HG02759 (cell line): ENCODE measurements at regions not wholly inside any gene's neighbourhood (a gene's known extent, or its start where the extent isn't known, plus 50 kb on each side); places are given as distances from the start of the nearest gene placed in this dataset.
"Not testable (repeated sequence)": the region's sequence is repeated elsewhere in the genome, so short reads cannot be mapped to it uniquely, and the experiment has no call there.

Experiments
- ATAC-seq: cut with Tn5 transposase; IDR thresholded peaks from one replicate; pipeline ENCODE4 v1.9.1; 2021; ENCODE audit warnings: mild to moderate bottlenecking, moderate library complexity; ENCODE audit not compliant: unreplicated experiment

DNA sequence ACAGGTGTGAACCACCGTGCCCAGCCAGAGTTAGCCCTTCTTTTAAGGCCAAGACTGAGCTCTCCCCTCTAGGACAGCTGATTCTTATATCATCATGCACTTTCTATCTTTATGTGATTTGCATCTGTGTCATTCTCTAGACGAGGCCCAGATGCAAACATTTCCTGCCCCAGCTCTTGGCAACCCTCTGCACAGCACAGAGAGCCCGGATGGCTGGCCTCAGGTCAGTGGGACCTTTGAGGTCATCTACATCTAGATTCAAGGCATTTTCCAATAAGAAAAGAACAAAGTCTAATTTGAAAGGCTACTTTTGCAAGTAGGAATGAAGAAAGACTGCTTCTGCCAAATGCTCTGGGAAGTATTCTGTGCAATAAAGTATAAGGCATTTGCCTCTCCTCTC, 109.0 kb upstream of the DAB2 start:
- no peak for ATAC-seq

GRCh38 chr5:39532511-39532910, 107.7 kb upstream of the DAB2 start:
- ATAC-seq = no peak

- ATAC-seq = no peak
Measured at GRCh38 chr5:39531306-39531705, 106.5 kb upstream of the DAB2 start.

DNA sequence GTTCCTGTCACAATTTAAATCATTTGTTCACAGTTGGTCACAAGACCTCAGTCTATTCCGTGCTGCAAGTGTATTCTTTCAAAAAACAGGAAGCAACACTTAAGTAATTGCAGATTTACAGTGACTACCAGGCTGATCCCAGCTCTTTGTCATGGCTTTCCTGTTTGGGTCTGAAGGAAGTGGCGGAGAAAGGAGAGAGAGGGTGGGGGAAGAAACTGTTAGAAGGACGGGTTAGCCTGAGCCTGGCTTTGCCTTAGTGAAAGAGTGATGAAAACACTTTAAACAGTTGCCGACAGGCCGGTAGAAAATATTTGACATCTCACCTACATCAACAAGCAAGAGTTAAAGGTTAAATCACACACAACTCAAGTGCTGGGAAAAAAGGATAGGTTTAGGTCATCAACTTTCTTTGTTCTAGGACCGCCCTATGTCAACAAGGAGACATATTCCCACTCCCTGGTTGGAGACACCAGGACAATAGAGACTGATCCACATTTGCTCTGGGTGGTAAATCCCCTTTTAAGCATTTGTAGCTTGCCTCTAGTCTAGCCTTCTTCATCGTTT, 102.2 kb upstream of the DAB2 start:
- ATAC-seq = no peak

DNA sequence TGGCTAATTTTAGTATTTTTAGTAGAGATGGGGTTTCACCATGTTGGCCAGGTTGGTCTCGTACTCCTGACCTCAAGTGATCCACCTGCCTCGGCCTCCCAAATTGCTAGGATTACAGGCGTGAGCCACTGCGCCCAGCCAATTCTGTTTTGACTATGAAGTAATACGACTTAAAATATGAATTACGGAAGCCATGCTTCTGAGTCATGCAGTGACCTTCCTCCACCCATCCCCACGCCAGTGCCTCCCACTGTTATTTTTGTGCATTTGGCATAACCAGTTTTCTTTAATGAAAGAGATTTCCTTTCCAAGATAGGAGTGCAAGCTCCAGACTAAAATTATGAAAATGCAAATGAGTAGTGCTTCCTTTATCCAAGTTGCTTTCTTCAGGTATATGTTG, 101.0 kb upstream of the DAB2 start:
- not testable (repeated sequence) for ATAC-seq

DNA sequence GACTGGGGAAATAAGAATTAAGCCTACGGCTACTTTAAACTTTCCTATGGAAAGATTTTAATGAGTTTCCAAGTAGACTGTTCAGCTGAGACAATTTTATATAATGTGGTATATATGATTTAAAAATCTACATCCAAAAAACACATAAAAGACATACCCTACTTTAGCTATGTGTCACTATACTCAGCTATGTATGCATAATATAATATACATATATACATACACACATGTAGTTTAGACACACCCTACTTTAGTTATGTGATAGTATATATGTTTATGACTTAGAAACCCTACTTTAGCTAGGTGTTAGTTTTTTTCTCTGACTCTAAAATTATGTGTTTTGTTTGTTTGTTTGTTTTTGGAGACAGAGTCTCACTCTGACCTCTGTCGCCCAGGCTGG, 100.5 kb upstream of the DAB2 start:
- ATAC-seq = no peak

GRCh38 chr5:39523821-39524220, 99.0 kb upstream of the DAB2 start:
- no peak for ATAC-seq

DNA sequence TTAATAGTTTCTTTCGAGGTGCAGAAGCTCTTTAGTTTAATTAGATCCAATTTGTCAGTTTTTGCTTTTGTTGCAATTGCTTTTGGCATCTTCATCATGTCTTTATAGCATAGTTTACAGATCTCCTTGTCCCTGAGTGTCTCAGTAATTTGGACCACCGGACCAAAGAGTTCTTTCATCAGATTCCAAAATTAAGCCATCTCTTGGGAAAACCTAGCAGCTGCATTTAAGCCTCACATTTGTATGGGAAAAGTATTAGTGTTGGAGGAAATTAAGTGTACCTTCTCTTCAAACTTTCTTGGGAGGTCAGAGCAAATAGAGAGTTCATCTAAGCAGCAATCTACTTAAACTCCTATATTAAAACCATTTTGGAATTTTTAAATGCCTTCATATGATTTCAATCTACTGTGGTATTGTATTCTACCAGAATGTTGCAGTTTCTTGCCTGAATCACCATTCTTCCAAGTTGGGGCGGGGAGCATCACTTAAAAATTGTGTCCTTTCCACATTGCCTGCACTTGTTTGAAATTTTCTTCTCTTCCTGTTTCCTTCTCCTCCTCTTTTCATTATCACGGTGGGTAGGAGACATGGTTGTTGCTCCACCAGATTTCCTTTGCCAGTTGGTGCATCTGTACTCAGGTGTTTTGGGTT, 97.3 kb upstream of the DAB2 start:
- no peak for ATAC-seq

- ATAC-seq = no peak
Measured at GRCh38 chr5:39521098-39521860, 96.5 kb upstream of the DAB2 start.

DNA sequence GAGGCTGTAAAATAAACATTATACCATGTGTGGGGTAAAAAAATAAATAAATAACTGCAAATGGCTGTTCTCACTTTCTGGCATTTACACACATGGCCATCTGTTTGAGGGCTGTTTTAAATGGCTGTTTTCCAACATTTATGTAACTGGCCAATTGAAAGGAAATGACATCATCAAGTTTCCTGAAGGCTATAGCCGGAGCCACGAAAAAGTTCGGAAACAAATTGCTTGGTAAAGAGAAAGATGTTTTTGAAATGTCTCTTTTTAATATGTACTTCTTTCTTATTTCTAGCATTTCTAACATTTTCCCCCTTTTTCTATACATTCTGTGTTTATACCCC, 95.4 kb upstream of the DAB2 start:
- ATAC-seq = no peak

- no peak for ATAC-seq
Measured at GRCh38 chr5:39519566-39520231, 94.9 kb upstream of the DAB2 start.

- ATAC-seq = no peak
Measured at GRCh38 chr5:39519079-39519478, 94.3 kb upstream of the DAB2 start.

DNA sequence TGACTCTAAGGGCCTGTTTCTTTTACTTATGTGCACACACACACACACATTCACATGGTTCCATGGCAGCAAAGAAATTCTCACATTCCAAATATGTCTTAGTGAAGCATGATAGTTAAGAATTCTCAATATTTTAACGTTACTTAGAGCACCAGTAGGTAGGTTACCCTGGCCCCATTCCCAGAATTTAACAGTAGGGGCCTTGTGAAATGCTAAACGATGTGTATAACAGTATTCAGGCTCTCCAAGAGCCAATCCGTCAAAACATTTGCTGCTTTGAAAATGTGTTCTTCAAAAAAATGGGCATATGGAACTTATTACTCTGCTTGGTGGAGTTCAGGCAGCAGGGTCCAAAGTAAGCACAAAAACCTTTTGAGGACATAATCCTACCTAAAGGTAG, 93.7 kb upstream of the DAB2 start:
- ATAC-seq = no peak

GRCh38 chr5:39517800-39518199, 93.0 kb upstream of the DAB2 start:
- ATAC-seq = no peak

DNA sequence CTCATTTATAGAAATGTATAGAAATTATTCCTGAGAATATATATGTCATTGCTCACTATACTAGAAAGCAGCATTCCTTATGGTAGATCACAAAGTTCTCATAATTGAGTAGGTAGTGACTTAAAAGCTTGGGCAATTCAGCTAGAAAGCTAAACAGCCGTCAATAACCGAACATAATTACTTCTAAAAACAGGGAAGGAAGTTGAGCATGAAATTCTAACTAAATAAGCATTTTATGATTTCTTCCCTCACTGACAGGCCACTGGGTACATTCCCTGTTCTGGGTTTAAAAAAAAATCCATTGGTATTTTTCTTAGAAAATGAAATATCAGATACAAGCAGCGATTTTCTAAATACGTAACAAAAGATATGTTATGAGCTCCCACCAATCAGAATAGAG, 91.1 kb upstream of the DAB2 start:
- ATAC-seq = no peak

- no peak for ATAC-seq
Measured at GRCh38 chr5:39513236-39513635, 88.5 kb upstream of the DAB2 start.

DNA sequence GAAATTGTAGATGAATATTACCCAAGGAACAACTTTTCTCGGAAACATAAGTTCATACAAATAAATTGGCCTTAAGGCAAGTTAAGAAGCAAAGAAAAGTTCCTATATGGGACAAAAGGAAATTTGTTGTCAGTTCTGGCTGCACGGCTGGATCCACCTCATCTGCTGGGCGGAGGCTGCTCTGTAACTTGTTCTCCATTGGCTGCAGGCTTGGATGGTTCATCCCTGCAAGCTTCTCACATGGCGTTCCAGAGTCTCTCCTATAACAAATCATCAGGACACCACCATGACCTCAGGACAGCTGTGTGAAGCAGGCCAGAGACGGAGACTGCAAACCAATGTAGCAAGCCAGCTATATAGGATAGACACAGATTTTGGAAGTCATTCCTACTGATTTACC, 81.4 kb upstream of the DAB2 start:
- ATAC-seq = no peak

GRCh38 chr5:39505791-39506190, 81.0 kb upstream of the DAB2 start:
- ATAC-seq = no peak

GRCh38 chr5:39505363-39505762, 80.6 kb upstream of the DAB2 start:
- no peak for ATAC-seq

GRCh38 chr5:39503155-39503554, 78.4 kb upstream of the DAB2 start:
- ATAC-seq = no peak

DNA sequence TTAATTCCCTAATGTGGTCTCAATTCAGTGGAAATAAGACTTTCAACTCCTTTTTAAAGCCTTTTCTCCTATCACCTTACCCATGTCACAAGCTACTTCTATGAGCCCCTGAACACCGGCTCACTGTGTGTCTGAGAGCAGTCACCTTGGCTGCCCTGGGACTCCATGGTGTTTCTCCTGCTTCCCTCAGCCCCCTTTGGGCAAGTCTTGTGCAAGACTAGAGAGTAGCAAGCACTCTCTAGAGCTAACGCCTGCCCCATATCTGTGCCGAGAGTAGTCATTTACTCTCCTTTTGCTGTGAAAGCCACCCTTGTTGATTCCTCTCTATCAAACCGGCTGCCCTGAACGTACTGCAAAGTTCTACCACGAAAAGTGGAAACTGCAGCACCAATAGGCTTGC, 77.9 kb upstream of the DAB2 start:
- ATAC-seq = no peak

DNA sequence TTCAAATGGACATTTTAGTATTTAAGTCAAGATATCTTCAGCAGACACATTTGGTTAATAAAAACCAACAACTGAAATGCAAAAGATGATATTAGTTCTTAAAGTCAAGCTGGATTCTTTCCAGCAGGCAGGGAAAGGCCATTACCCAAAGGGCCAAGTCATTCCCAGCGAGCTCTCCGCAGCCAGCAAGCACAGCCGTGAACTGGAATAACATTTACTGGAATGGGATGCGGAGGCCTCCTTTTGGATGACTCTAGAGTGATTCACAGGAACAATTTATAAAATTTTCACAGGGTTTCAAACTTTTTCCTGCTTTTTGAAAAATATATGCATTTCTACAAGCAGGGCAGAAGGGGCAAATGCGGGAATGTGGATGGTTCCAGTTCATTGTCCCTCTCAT, 76.6 kb upstream of the DAB2 start:
- ATAC-seq = no peak
